ENCODE measurements at regions not wholly inside any gene's neighbourhood (a gene's known extent, or its start where the extent isn't known, plus 50 kb on each side); places are given as distances from the start of the nearest gene placed in this dataset.
"Not testable (repeated sequence)": the region's sequence is repeated elsewhere in the genome, so short reads cannot be mapped to it uniquely, and the experiment has no call there.

DNA sequence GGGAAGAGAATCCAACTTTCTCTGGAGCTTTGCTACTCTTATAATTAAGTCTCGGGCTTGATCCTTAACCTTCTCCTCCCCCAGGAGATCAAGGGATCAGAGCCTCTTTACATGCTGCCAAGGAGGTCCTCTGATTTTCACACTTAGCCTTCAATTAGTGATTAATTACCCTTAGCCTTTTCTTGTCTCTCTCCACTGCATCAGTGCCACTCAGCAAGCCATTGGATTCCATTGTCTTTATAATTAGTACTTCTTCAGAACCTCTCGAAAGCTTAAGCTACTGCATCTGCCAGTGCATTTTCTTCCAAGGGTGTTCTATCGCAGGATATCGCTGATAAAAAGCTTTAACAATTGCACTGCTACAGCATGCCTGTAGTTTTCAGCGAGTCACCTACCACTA, 477.0 kb upstream of the MEIS1 start:
- Histone ChIP-seq H3K4me1 (ENCODE audit: insufficient read depth, low read length) (peaks cover 13% of the 10 kb centered on the region), H3K36me3 (ENCODE audit: insufficient read depth, low read length) (no peaks in the 10 kb centered on the region), H3K9me3 (ENCODE audit: control insufficient read depth, insufficient read depth, low read length) (no peaks in the 10 kb centered on the region), H3K9ac (ENCODE audit: low read depth, low read length) (no peak overlapping the region)

- Histone ChIP-seq H3K9me3 (ENCODE audit: control insufficient read depth, insufficient read depth, low read length) (no peaks in the 10 kb centered on the region), H3K9ac (ENCODE audit: low read depth, low read length) (no peak overlapping the region), H3K36me3 (ENCODE audit: insufficient read depth, low read length) (no peaks in the 10 kb centered on the region), H3K4me1 (ENCODE audit: insufficient read depth, low read length) (peaks cover 13% of the 10 kb centered on the region)
Measured at GRCh38 chr2:65957454-65957853, 477.5 kb upstream of the MEIS1 start.

DNA sequence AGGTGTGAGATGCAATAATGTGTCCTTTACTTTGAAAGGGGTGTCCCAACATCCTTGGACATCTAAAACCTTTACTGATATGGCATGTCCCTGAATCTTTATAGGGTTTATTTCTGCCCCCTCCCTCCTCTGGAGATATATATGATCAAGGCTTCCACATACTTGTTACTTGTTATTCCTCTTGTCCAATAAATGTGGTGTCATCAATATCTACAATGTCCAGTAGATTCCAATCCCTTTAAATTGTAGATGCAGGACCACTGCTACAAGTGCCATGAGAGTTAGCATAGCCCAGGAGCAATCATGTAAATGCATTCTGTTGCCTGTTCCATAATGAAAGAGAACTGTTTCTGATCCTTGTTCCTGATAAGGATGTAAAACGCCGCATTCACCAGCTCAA, 479.7 kb upstream of the MEIS1 start:
- Histone ChIP-seq H3K36me3 (ENCODE audit: insufficient read depth, low read length) (no peaks in the 10 kb centered on the region), H3K9ac (ENCODE audit: low read depth, low read length) (no peak overlapping the region), H3K9me3 (ENCODE audit: control insufficient read depth, insufficient read depth, low read length) (no peaks in the 10 kb centered on the region), H3K4me1 (ENCODE audit: insufficient read depth, low read length) (peaks cover 13% of the 10 kb centered on the region)

GRCh38 chr2:65952966-65953761, 481.8 kb upstream of the MEIS1 start:
- H3K36me3 ChIP-seq (ENCODE audit: insufficient read depth, low read length), result no peaks in the 10 kb centered on the region
- no peak overlapping the region for H3K9ac ChIP-seq (ENCODE audit: low read depth, low read length)
- H3K4me1 ChIP-seq (ENCODE audit: insufficient read depth, low read length), result peaks cover 9% of the 10 kb centered on the region
- H3K9me3 ChIP-seq (ENCODE audit: control insufficient read depth, insufficient read depth, low read length), result no peaks in the 10 kb centered on the region

- no peaks in the 10 kb centered on the region for H3K4me1 ChIP-seq (ENCODE audit: insufficient read depth, low read length)
- peaks cover 3% of the 10 kb centered on the region; the same call in 1 of the 2 replicates for H3K9me3 ChIP-seq (ENCODE audit: control insufficient read depth, insufficient read depth, low read length)
- no peak overlapping the region for H3K9ac ChIP-seq (ENCODE audit: low read depth, low read length)
- no peaks in the 10 kb centered on the region for H3K36me3 ChIP-seq (ENCODE audit: insufficient read depth, low read length)
Measured at GRCh38 chr2:65944213-65944612, 490.7 kb upstream of the MEIS1 start.

DNA sequence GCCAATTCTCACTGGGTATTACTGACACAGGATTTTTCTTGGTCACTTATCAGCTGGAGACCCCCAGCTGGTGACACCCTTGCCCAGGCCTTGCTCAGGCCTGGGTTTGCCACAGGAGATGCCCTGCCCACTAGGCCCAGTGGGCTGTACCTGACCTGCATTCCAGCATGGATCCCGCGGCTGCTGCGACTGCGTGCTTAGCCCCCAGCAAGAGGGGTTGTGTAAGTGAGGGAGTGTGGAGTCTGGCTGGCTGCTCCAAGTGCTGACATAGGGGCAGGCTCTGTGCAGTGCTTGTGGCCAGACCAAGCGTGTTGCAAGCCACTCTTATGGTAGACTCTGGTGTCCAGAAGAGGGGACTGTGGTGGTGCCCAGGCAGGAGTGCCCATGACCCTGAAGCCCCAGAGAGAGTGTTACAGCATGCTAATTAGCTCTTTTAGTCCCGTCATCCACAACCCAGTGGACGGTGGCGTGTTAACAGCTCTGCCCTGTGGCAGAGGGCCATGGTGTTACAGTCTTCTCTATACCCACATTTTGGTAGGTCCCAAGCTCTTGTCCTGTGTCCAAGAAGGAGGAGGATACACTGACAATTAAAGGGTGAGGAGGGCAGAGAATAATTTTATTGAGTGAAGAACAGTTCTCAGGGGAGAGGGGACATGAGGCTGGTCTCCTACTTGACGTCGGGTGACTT, 491.7 kb upstream of the MEIS1 start:
- peaks cover 3% of the 10 kb centered on the region; the same call in 1 of the 2 replicates for H3K9me3 ChIP-seq (ENCODE audit: control insufficient read depth, insufficient read depth, low read length)
- H3K4me1 ChIP-seq (ENCODE audit: insufficient read depth, low read length), result no peaks in the 10 kb centered on the region
- no peaks in the 10 kb centered on the region for H3K36me3 ChIP-seq (ENCODE audit: insufficient read depth, low read length)
- no peak overlapping the region for H3K9ac ChIP-seq (ENCODE audit: low read depth, low read length)

- Histone ChIP-seq H3K4me1 (ENCODE audit: insufficient read depth, low read length) (no peaks in the 10 kb centered on the region), H3K9ac (ENCODE audit: low read depth, low read length) (no peak overlapping the region), H3K9me3 (ENCODE audit: control insufficient read depth, insufficient read depth, low read length) (peaks cover 3% of the 10 kb centered on the region; the same call in 1 of the 2 replicates), H3K36me3 (ENCODE audit: insufficient read depth, low read length) (no peaks in the 10 kb centered on the region)
Measured at GRCh38 chr2:65940856-65941255, 494.1 kb upstream of the MEIS1 start.

DNA sequence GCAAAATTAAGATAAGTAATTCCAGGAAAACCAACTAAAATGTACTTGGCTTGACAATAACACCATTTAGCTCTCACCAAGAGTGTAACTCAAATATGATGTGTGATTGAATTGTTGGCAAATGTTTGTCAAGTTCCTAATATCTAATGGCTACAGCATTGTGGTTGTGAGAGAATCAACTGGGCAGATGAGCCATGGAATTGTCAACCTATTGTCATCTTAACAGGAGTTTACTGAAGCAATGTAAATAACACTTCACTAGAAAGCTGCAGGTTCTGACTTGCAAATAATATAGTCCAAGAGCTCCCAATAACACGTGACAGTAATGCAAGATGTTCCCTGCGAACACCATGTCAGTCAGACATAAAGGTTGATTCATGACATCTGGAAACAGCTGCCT, 495.2 kb upstream of the MEIS1 start:
- Histone ChIP-seq H3K9me3 (ENCODE audit: control insufficient read depth, insufficient read depth, low read length) (peaks cover 3% of the 10 kb centered on the region; the same call in 1 of the 2 replicates), H3K4me1 (ENCODE audit: insufficient read depth, low read length) (no peaks in the 10 kb centered on the region), H3K9ac (ENCODE audit: low read depth, low read length) (no peak overlapping the region), H3K36me3 (ENCODE audit: insufficient read depth, low read length) (no peaks in the 10 kb centered on the region)

DNA sequence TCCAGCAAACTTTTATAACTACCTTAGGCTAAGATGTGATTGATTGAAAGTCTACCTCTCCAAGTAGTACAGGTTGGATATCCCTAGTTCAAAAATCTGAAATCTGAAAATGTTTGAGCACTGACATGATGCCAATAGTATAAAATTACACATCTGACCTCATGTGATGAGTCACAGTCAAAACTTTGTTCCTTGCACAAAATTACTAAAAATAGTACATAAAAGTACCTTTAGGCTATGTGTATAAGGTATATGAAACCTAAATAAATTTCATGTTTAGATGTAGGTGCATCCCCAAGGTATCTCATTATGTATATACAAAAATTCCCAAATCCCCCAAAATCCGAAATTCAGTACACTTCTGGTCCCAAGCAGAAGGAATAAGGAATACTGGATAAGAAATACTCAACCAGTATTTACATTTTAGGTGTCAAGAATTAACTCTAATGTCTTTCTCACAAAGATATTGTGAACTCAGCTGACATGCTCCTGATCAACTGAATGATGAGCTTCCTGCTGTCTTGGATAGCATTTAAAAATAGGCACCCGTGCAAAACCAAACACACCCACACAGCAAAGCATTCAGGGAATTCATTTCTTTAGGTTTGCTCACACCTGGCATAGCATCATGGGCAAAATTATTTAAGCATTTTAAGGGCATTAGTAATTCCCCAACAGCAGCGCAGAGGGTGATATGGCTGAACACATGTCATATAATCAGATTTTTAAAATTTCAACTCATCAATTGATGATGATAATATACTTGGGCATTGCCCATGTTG, 497.4 kb upstream of the MEIS1 start:
- Histone ChIP-seq H3K36me3 (ENCODE audit: insufficient read depth, low read length) (no peaks in the 10 kb centered on the region), H3K9me3 (ENCODE audit: control insufficient read depth, insufficient read depth, low read length) (no peaks in the 10 kb centered on the region), H3K9ac (ENCODE audit: low read depth, low read length) (no peak overlapping the region), H3K4me1 (ENCODE audit: insufficient read depth, low read length) (no peaks in the 10 kb centered on the region)

DNA sequence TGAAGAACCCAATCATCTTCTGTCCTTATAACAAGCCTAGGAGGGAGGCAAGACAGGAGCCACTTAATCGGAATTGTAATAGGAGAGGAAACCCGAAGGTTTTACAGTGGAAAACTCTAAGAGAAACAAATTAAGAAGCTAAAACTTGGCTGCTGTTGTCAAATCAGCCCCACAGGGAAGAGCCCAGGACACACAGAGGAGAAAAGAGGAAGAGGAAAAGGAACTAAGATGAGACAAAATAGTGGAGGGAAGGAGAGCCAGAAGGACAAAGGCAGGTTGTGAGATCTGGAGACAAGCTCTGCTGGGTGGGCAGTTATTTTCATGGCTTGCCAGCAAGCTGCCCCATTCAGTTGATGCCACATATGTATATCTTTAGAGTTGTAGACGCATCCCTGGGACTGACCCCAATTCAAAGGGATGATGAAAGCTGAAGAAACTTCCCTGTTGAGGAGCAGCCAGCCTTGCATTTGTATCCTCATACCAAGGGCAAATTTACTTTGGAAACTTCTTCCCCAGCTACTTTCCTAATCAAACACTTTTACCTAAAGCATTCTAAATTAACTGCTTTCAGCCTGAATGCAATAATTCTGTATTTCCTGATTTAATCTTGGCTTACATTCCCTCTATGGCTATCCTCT, 499.8 kb upstream of the MEIS1 start:
- no peaks in the 10 kb centered on the region for H3K4me1 ChIP-seq (ENCODE audit: insufficient read depth, low read length)
- H3K9me3 ChIP-seq (ENCODE audit: control insufficient read depth, insufficient read depth, low read length), result peaks cover 2% of the 10 kb centered on the region; the same call in 1 of the 2 replicates
- no peaks in the 10 kb centered on the region for H3K36me3 ChIP-seq (ENCODE audit: insufficient read depth, low read length)
- no peak overlapping the region for H3K9ac ChIP-seq (ENCODE audit: low read depth, low read length)

DNA sequence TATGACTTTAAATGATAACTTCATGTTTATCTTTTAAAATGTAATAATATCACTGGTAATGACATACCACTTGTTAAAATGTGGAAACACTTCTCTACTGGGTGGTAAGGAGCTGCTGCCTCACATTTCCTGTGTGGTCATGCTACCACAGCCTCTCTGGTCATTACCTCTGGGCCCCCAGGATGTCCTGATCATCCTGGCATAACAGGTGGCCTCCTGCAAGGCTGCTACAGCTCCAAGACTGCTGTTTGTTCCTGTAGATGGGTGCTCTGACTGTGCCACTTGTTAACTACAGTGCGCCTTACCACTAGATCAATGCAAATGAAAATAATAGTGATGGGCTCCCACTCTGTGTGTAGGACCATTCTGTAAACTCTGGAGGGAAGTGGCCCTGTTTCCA, 500.2 kb upstream of the SPRED2 start:
- Histone ChIP-seq H3K4me1 (ENCODE audit: insufficient read depth, low read length) (no peaks in the 10 kb centered on the region), H3K9ac (ENCODE audit: low read depth, low read length) (no peak overlapping the region), H3K36me3 (ENCODE audit: insufficient read depth, low read length) (no peaks in the 10 kb centered on the region), H3K9me3 (ENCODE audit: control insufficient read depth, insufficient read depth, low read length) (peaks cover 2% of the 10 kb centered on the region; the same call in 1 of the 2 replicates)

- Histone ChIP-seq H3K4me1 (ENCODE audit: insufficient read depth, low read length) (no peaks in the 10 kb centered on the region), H3K9me3 (ENCODE audit: control insufficient read depth, insufficient read depth, low read length) (peaks cover 2% of the 10 kb centered on the region; the same call in 1 of the 2 replicates)
Measured at GRCh38 chr2:65931056-65931455, 498.7 kb upstream of the SPRED2 start.

GRCh38 chr2:65930259-65930658, 497.9 kb upstream of the SPRED2 start:
- Histone ChIP-seq H3K9me3 (ENCODE audit: control insufficient read depth, insufficient read depth, low read length) (peaks cover 2% of the 10 kb centered on the region; the same call in 1 of the 2 replicates), H3K9ac (ENCODE audit: low read depth, low read length) (no peak overlapping the region), H3K4me1 (ENCODE audit: insufficient read depth, low read length) (no peaks in the 10 kb centered on the region), H3K36me3 (ENCODE audit: insufficient read depth, low read length) (no peaks in the 10 kb centered on the region)

More at GRCh38 chr2:65931056-65931455, 498.7 kb upstream of the SPRED2 start:
- no peaks in the 10 kb centered on the region for H3K36me3 ChIP-seq (ENCODE audit: insufficient read depth, low read length)
- H3K9ac ChIP-seq (ENCODE audit: low read depth, low read length), result no peak overlapping the region

DNA sequence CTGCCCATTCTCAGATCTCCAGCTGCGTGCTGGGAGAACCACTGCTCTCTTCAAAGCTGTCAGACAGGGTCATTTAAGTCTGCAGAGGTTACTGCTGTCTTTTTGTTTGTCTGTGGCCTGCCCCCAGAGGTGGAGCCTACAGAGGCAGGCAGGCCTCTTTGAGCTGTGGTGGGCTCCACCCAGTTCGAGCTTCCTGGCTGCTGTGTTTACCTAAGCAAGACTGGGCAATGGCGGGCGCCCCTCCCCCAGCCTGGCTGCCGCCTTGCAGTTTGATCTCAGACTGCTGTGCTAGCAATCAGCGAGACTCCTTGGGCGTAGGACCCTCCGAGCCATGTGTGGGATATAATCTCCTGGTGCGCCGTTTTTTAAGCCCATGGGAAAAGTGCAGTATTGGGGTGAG, 497.3 kb upstream of the SPRED2 start:
- H3K9me3 ChIP-seq (ENCODE audit: control insufficient read depth, insufficient read depth, low read length); H3K36me3 ChIP-seq (ENCODE audit: insufficient read depth, low read length); H3K9ac ChIP-seq (ENCODE audit: low read depth, low read length); H3K4me1 ChIP-seq (ENCODE audit: insufficient read depth, low read length): not testable (repeated sequence)
